Stomach (tissue), 4 donors: ENCODE measurements at regions not wholly inside any gene's neighbourhood (a gene's known extent, or its start where the extent isn't known, plus 50 kb on each side); places are given as distances from the start of the nearest gene placed in this dataset.

ENCODE experiments used
- POLR2A ChIP-seq, 4 donors: fragments of 450-650 bp; IDR thresholded peaks; one replicate each; pipeline ENCODE4 v1.6.1; 2016; ENCODE audit warnings: antibody characterized with exemption in 4 of 4, control low read depth in 2 of 4, mild to moderate bottlenecking in 1 of 4, moderate library complexity in 1 of 4
- POLR2AphosphoS5 ChIP-seq, 3 donors: sonication (generic); formaldehyde crosslinking; IDR thresholded peaks; one replicate each; pipeline ENCODE4 v1.6.1; 2016; ENCODE audit warnings: antibody characterized with exemption in 3 of 3

- TF ChIP-seq POLR2AphosphoS5 (IDR thresholded peaks at IDR 0.05): no peak
- TF ChIP-seq POLR2A (IDR thresholded peaks at IDR 0.05): no peak
Measured at GRCh38 chr9:80521151-80521550, 949.4 kb downstream of the TLE4 start.
